Activated naive CD4-positive, alpha-beta T cell treated with anti-CD3 and anti-CD28 coated beads for 36 hours (primary cell): ENCODE measurements at regions not wholly inside any gene's neighbourhood (a gene's known extent, or its start where the extent isn't known, plus 50 kb on each side); places are given as distances from the start of the nearest gene placed in this dataset.

Source experiments
- CTCF ChIA-PET: fragments of 350-600 bp; sonication (Branson Sonifier 250); formaldehyde crosslinking; loops from one replicate; lab custom pipeline; 2021; ENCODE audit warnings: antibody characterized with exemption; lab: Charles Lee
- DNase-seq: peaks from one replicate; pipeline ENCODE4 v3.0.0-alpha.2; 2020
- H3K27ac Mint-ChIP-seq: one replicate; pipeline ENCODE4 v1.8.0; 2021; ENCODE audit warnings: mild to moderate bottlenecking, mixed read lengths
- H3K27me3 Mint-ChIP-seq: one replicate; pipeline ENCODE4 v1.8.0; 2021; ENCODE audit warnings: low read depth, mixed read lengths
- H3K36me3 Mint-ChIP-seq: one replicate; pipeline ENCODE4 v1.8.0; 2021; ENCODE audit warnings: low read depth, mixed read lengths
- H3K4me1 Mint-ChIP-seq: one replicate; pipeline ENCODE4 v1.8.0; 2021; ENCODE audit warnings: low read depth, mixed read lengths
- H3K4me3 Mint-ChIP-seq: one replicate; pipeline ENCODE4 v1.8.0; 2021; ENCODE audit warnings: mild to moderate bottlenecking, moderate library complexity, mixed read lengths
- H3K9me3 Mint-ChIP-seq: one replicate; pipeline ENCODE4 v1.8.0; 2021; ENCODE audit warnings: mixed read lengths
- intact Hi-C: fragments of 100-400 bp; cut with micrococcal nuclease; formaldehyde crosslinking; loops from one replicate; pipeline ENCODE4 v1.15.1; 2023

GRCh38 chr4:65096630-65097029 is 573.7 kb downstream of the EPHA5 start:
- peaks cover 1% of the 10 kb centered on the region for H3K9me3 Mint-ChIP-seq

DNA sequence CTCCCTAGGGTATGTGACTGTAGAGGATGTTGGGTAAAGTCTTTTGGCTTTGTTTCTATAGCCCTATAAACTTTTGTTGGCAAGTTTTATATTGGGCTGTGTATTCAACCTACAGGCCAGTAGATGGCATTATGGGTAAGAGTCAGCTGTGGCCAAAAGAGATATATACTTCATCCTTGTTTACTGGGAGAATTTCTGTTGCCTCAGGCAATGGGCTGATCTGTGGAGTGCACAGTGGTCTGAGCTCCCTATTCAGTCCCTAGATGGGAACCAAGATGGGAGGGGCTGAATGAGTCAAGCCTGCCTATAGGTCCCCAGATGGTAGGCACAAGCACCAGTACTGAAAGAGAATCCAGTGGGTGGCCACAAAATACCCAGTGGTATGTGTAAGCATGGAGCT is 580.6 kb downstream of the EPHA5 start:
- no peaks in the 10 kb centered on the region for H3K4me1 Mint-ChIP-seq
- H3K9me3 Mint-ChIP-seq = peaks cover 8% of the 10 kb centered on the region
- intact Hi-C loops = no loop called here
- CTCF ChIA-PET = no interaction called here
- H3K27me3 Mint-ChIP-seq = no peaks in the 10 kb centered on the region
- H3K36me3 Mint-ChIP-seq = no peaks in the 10 kb centered on the region
- H3K27ac Mint-ChIP-seq = no peak overlapping the region
- no peak for DNase-seq
- no peak overlapping the region for H3K4me3 Mint-ChIP-seq

More at GRCh38 chr4:65096630-65097029, 573.7 kb downstream of the EPHA5 start:
- CTCF ChIA-PET = no interaction called here
- no peak for DNase-seq
- no peaks in the 10 kb centered on the region for H3K36me3 Mint-ChIP-seq
- no peaks in the 10 kb centered on the region for H3K4me1 Mint-ChIP-seq
- H3K4me3 Mint-ChIP-seq = no peak overlapping the region
- intact Hi-C loops = no loop called here
- no peaks in the 10 kb centered on the region for H3K27me3 Mint-ChIP-seq
- H3K27ac Mint-ChIP-seq = no peak overlapping the region

DNA sequence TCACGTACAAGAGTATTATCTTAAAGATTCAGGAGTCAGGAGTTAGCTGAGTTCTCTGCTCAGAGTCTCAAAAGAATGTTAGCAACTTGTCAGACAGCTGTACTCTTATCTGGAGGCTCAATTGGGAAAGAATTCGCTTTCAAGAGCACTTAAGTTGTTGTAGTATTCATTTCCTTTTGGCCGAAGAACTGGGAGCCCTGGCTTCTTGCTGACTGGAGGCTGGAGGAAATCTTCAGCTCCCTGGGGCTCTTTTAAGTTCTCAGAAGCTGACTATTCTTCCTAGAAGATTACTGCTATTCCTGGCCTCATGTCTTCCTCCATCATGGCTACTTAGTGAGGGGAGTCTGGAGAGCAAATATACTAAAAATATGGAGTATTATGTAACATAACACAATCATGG is 587.2 kb downstream of the EPHA5 start:
- H3K4me3 Mint-ChIP-seq = no peak overlapping the region
- H3K27me3 Mint-ChIP-seq = no peaks in the 10 kb centered on the region
- intact Hi-C loops = no loop called here
- H3K4me1 Mint-ChIP-seq = no peaks in the 10 kb centered on the region
- no peak overlapping the region for H3K27ac Mint-ChIP-seq
- CTCF ChIA-PET = no interaction called here
- H3K9me3 Mint-ChIP-seq = peaks cover 8% of the 10 kb centered on the region
- DNase-seq = no peak
- no peaks in the 10 kb centered on the region for H3K36me3 Mint-ChIP-seq

- Mint-ChIP-seq H3K9me3 (no peaks in the 10 kb centered on the region), H3K4me3 (no peak overlapping the region), H3K36me3 (no peaks in the 10 kb centered on the region), H3K4me1 (no peaks in the 10 kb centered on the region), H3K27me3 (no peaks in the 10 kb centered on the region), H3K27ac (no peak overlapping the region)
- intact Hi-C loops = no loop called here
- DNase-seq = no peak
- CTCF ChIA-PET = no interaction called here
Observed at GRCh38 chr4:65071564-65071963, 598.7 kb downstream of the EPHA5 start.

DNA sequence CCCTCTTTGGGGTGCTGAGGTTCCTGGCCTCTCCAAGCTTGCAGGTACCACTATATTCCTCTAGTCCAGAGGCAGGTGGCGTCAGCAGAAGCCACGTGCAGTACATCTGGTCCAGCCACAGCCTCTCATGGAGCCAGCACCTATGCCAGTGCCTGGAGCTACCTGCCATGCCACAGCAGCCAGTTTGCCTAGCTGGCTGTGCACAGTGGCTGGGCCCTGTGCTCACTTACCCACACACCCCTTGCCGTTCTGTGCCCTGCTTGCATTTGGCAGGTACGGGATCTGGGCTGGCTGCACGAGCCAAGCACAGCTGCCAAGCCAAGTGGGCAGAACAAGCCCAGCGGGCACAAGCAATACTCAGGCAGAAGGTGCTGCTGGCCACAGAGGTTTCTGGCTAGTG is 601.1 kb downstream of the EPHA5 start:
- H3K9me3 Mint-ChIP-seq = no peaks in the 10 kb centered on the region
- no peak for DNase-seq
- no peak overlapping the region for H3K27ac Mint-ChIP-seq
- CTCF ChIA-PET = no interaction called here
- intact Hi-C loops = no loop called here
- H3K4me3 Mint-ChIP-seq = no peak overlapping the region
- H3K4me1 Mint-ChIP-seq = no peaks in the 10 kb centered on the region
- H3K27me3 Mint-ChIP-seq = no peaks in the 10 kb centered on the region
- H3K36me3 Mint-ChIP-seq = no peaks in the 10 kb centered on the region

DNA sequence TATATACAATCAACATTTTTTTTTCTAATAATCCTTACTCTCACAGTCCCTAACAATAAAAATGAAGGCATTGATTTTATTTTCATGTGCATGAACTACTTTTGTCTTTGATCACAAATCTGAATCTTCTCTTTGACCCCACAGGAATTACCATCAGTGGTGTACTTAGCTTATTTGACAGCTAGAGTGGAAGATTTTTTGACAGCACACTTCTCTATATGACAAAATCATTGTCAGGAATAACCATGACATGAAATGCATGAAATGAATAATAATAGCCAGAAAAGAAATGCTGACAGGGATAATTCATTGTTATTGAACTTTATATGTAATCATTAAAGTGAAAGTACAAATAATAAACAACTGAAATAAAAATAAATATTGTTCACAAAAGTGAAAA is 604.2 kb downstream of the EPHA5 start:
- intact Hi-C loops = no loop called here
- no peaks in the 10 kb centered on the region for H3K36me3 Mint-ChIP-seq
- CTCF ChIA-PET = no interaction called here

DNA sequence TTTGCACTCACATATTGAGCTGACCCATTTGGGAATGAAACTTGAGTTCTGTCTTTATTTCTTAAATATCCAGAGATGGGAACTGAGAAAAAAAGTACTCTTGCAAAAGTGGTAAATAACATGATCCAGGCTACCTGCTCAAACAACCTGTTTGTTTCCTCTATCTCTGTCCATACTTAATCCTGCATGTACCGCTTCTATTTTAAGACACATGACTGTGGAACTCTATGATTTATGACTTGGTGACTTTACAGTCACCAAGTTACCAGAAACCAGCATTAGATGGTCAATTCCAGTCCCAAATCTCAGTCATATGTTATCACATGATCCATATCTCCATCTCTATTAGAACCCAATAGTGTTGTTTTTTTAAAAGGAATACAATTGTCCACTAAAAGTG is 606.7 kb downstream of the EPHA5 start:
- CTCF ChIA-PET = no interaction called here
- Mint-ChIP-seq H3K27me3 (no peaks in the 10 kb centered on the region), H3K36me3 (no peaks in the 10 kb centered on the region), H3K4me1 (no peaks in the 10 kb centered on the region), H3K4me3 (no peak overlapping the region), H3K27ac (no peak overlapping the region), H3K9me3 (no peaks in the 10 kb centered on the region)
- intact Hi-C loops = no loop called here
- DNase-seq = no peak

More for the DNA sequence above, 604.2 kb downstream of the EPHA5 start:
- no peaks in the 10 kb centered on the region for H3K4me1 Mint-ChIP-seq
- no peaks in the 10 kb centered on the region for H3K27me3 Mint-ChIP-seq
- no peak for DNase-seq
- no peaks in the 10 kb centered on the region for H3K9me3 Mint-ChIP-seq
- no peak overlapping the region for H3K4me3 Mint-ChIP-seq
- no peak overlapping the region for H3K27ac Mint-ChIP-seq

DNA sequence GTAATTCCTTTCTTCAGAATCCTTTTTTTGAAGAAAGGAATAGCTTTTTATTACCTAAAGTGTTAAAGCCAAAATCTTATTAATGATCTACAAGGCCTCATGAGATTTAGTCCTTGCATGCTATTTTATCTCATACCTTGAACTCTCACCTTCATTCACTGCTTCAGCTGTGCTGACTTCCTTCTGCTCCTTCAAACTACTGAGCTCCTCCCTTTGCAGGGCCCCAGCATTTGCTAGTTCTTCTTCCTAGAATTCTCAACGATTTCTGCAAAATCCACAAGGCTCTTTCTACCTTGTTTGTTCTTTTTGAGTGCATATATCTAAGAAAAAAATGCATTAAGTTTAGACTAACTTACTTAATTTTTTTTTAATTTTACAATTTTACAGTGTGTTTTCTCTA is 619.5 kb downstream of the EPHA5 start:
- CTCF ChIA-PET = no interaction called here
- Mint-ChIP-seq H3K36me3 (no peaks in the 10 kb centered on the region), H3K4me1 (no peaks in the 10 kb centered on the region), H3K4me3 (no peak overlapping the region), H3K9me3 (peaks cover 3% of the 10 kb centered on the region), H3K27me3 (no peaks in the 10 kb centered on the region), H3K27ac (no peak overlapping the region)
- intact Hi-C loops = no loop called here
- no peak for DNase-seq

GRCh38 chr4:65046192-65047133 is 623.8 kb downstream of the EPHA5 start:
- intact Hi-C loops = no loop called here
- Mint-ChIP-seq H3K27ac (no peak overlapping the region), H3K9me3 (peaks cover 6% of the 10 kb centered on the region)

GRCh38 chr4:65033899-65034298 is 624.6 kb upstream of the TECRL start:
- CTCF ChIA-PET = no interaction called here
- Mint-ChIP-seq H3K27ac (no peak overlapping the region), H3K4me3 (no peak overlapping the region), H3K4me1 (no peaks in the 10 kb centered on the region), H3K9me3 (no peaks in the 10 kb centered on the region), H3K36me3 (no peaks in the 10 kb centered on the region), H3K27me3 (no peaks in the 10 kb centered on the region)
- no peak for DNase-seq
- intact Hi-C loops = no loop called here

More at GRCh38 chr4:65046192-65047133, 623.8 kb downstream of the EPHA5 start:
- H3K27me3 Mint-ChIP-seq = no peaks in the 10 kb centered on the region
- no peak for DNase-seq
- CTCF ChIA-PET = no interaction called here
- H3K4me3 Mint-ChIP-seq = no peak overlapping the region
- no peaks in the 10 kb centered on the region for H3K4me1 Mint-ChIP-seq
- peaks cover 2% of the 10 kb centered on the region for H3K36me3 Mint-ChIP-seq

DNA sequence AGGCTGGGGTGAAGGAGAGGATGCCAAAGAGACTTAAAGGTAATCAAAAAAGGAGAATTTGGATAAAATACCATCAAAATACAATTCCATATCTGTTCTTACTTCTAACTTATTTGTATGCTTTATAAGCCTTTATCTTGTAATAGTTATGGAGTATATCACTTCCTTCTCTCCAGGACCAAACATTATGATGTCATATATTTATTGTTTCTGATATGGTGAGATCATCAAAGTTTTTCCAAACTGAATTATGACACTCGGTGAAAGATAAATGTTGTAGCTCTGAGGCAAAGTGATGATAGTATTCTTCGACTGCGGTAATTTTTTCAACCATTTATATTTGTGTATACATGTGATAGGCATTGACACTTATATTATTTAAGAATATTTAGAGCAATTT is 619.3 kb upstream of the TECRL start:
- no peaks in the 10 kb centered on the region for H3K36me3 Mint-ChIP-seq

GRCh38 chr4:65023883-65024670 is 614.8 kb upstream of the TECRL start:
- H3K36me3 Mint-ChIP-seq = no peaks in the 10 kb centered on the region
- H3K27me3 Mint-ChIP-seq = no peaks in the 10 kb centered on the region
- intact Hi-C loops = no loop called here
- no peak overlapping the region for H3K27ac Mint-ChIP-seq
- no peaks in the 10 kb centered on the region for H3K4me1 Mint-ChIP-seq
- DNase-seq = no peak
- H3K4me3 Mint-ChIP-seq = no peak overlapping the region
- CTCF ChIA-PET = no interaction called here
- peaks cover 2% of the 10 kb centered on the region for H3K9me3 Mint-ChIP-seq

More for the DNA sequence above, 619.3 kb upstream of the TECRL start:
- Mint-ChIP-seq H3K4me1 (no peaks in the 10 kb centered on the region), H3K9me3 (peaks cover 2% of the 10 kb centered on the region), H3K27ac (no peak overlapping the region), H3K27me3 (no peaks in the 10 kb centered on the region), H3K4me3 (no peak overlapping the region)
- CTCF ChIA-PET = interaction anchor here (0.8 kb wide), 1 partner anchor 294 kb away, joined by 3 read pairs; no protein-coding TSS in a partner anchor
- DNase-seq = no peak
- intact Hi-C loops = no loop called here
